IMR-90 (cell line): ENCODE measurements at regions not wholly inside any gene's neighbourhood (a gene's known extent, or its start where the extent isn't known, plus 50 kb on each side); places are given as distances from the start of the nearest gene placed in this dataset.
A peak's percentile ranks its signal among the peaks of the same experiment; 100 is the strongest.

Experiments used
- ATAC-seq: fragments of 200-7000 bp; cut with Tn5 transposase; 2 replicates; pipeline ENCODE4 v1.9.1; 2020; ENCODE audit warnings: low read depth, mild to moderate bottlenecking, moderate library complexity
- BruUV-seq: library from RNA; stranded (reverse); fragments of 400-500 nt; replicated peaks from 2 replicates; lab custom pipeline; 2021; lab: Mats Ljungman, UMichigan
- CTCF ChIA-PET: fragments of 300-600 bp; formaldehyde crosslinking; extraction: SDS; loops from one replicate; lab custom pipeline; 2021; ENCODE audit warnings: antibody characterized with exemption; lab: Yijun Ruan, JAX
- POLR2A ChIA-PET: fragments of 300-600 bp; sonication (Branson Sonifier 250); formaldehyde crosslinking; loops from one replicate; lab custom pipeline; 2022; ENCODE audit warnings: antibody characterized with exemption; ENCODE audit not compliant: unreplicated experiment; lab: Charles Lee
- DNase-seq: peaks from one replicate; pipeline ENCODE4 v3.0.0; 2013
- H2AFZ ChIP-seq: replicated peaks from 2 replicates; pipeline ENCODE3; 2013; ENCODE audit warnings: low read length, mild to moderate bottlenecking; ENCODE audit not compliant: poor library complexity
- H2AK5ac ChIP-seq: 2 replicates; pipeline ENCODE4 v1.6.1; 2013; ENCODE audit warnings: low read depth, low read length, inconsistent platforms
- H2AK9ac ChIP-seq: replicated peaks from 2 replicates; pipeline ENCODE3; 2013; ENCODE audit warnings: mild to moderate bottlenecking, low read depth, low read length, moderate library complexity; ENCODE audit not compliant: poor library complexity
- H2BK120ac ChIP-seq: 2 replicates; pipeline ENCODE4 v1.6.1; 2013; ENCODE audit warnings: low read depth, low read length, inconsistent platforms
- H2BK15ac ChIP-seq: 3 replicates; pipeline ENCODE4 v1.6.1; 2013; ENCODE audit warnings: low read depth, low read length, inconsistent platforms
- H2BK20ac ChIP-seq: 2 replicates; pipeline ENCODE4 v1.6.1; 2013; ENCODE audit warnings: low read depth, mild to moderate bottlenecking, inconsistent platforms, low read length, moderate library complexity
- H2BK5ac ChIP-seq: 2 replicates; pipeline ENCODE4 v1.6.1; 2013; ENCODE audit warnings: mild to moderate bottlenecking, low read depth, low read length, inconsistent platforms; ENCODE audit not compliant: poor library complexity, severe bottlenecking
- H3K14ac ChIP-seq: replicated peaks from 2 replicates; pipeline ENCODE4 v1.6.1; 2013; ENCODE audit warnings: low read depth, low read length, inconsistent platforms
- H3K18ac ChIP-seq: 2 replicates; pipeline ENCODE4 v1.6.1; 2013; ENCODE audit warnings: low read depth, low read length, control low read depth
- H3K23ac ChIP-seq: 2 replicates; pipeline ENCODE4 v1.6.1; 2013; ENCODE audit warnings: low read depth, low read length, inconsistent platforms
- H3K27ac ChIP-seq: 2 replicates; pipeline ENCODE4 v1.5.1; 2013; ENCODE audit warnings: mild to moderate bottlenecking, control low read depth, low read length; ENCODE audit not compliant: insufficient read depth
- H3K27me3 ChIP-seq: 2 replicates; pipeline ENCODE4 v1.6.1; 2013; ENCODE audit warnings: low read length; ENCODE audit not compliant: control insufficient read depth, insufficient read depth
- H3K36me3 ChIP-seq: 2 replicates; pipeline ENCODE4 v1.6.1; 2013; ENCODE audit warnings: low read length, mixed read lengths; ENCODE audit not compliant: control insufficient read depth, insufficient read depth
- H3K4ac ChIP-seq: 2 replicates; pipeline ENCODE4 v1.6.1; 2013; ENCODE audit warnings: low read depth, low read length, inconsistent platforms
- H3K4me1 ChIP-seq: 2 replicates; pipeline ENCODE4 v1.6.1; 2013; ENCODE audit warnings: low read length, mixed read lengths; ENCODE audit not compliant: control insufficient read depth, insufficient read depth
- H3K4me2 ChIP-seq: 2 replicates; pipeline ENCODE4 v1.6.1; 2013; ENCODE audit warnings: low read depth, mild to moderate bottlenecking, control low read depth, low read length, moderate library complexity
- H3K4me3 ChIP-seq: 2 replicates; pipeline ENCODE4 v1.5.1; 2013; ENCODE audit warnings: low read depth, mild to moderate bottlenecking, control low read depth, low read length, moderate library complexity; ENCODE audit not compliant: insufficient read depth
- H3K56ac ChIP-seq: 2 replicates; pipeline ENCODE4 v1.6.1; 2013; ENCODE audit warnings: low read length, inconsistent platforms; ENCODE audit not compliant: insufficient read depth; ENCODE audit errors: extremely low read depth
- H3K79me1 ChIP-seq, 2 experiments: 2 replicates each; pipeline ENCODE4 v1.6.1; 2013; ENCODE audit warnings: low read length in 2 of 2, inconsistent platforms in 1 of 2, low read depth in 1 of 2
- H3K9ac ChIP-seq: 2 replicates; pipeline ENCODE4 v1.6.1; 2013; ENCODE audit warnings: low read depth, low read length, control low read depth
- H3K9me1 ChIP-seq: 2 replicates; pipeline ENCODE4 v1.6.1; 2013; ENCODE audit warnings: low read length, inconsistent platforms; ENCODE audit not compliant: insufficient read depth
- H3K9me3 ChIP-seq: 2 replicates; pipeline ENCODE4 v1.6.1; 2013; ENCODE audit warnings: low read length; ENCODE audit not compliant: control insufficient read depth, insufficient read depth
- H4K20me1 ChIP-seq: 2 replicates; pipeline ENCODE4 v1.6.1; 2013; ENCODE audit warnings: low read length, inconsistent platforms; ENCODE audit not compliant: insufficient read depth
- H4K5ac ChIP-seq: 2 replicates; pipeline ENCODE4 v1.6.1; 2013; ENCODE audit warnings: mild to moderate bottlenecking, low read depth, low read length, control low read depth
- H4K8ac ChIP-seq, 2 experiments: 2 replicates each; pipeline ENCODE4 v1.6.1; 2013; ENCODE audit warnings: low read depth in 2 of 2, low read length in 2 of 2, control low read depth in 1 of 2, inconsistent platforms in 1 of 2
- H4K91ac ChIP-seq: 2 replicates; pipeline ENCODE4 v1.6.1; 2013; ENCODE audit warnings: low read depth, low read length, inconsistent platforms; ENCODE audit not compliant: insufficient read depth
- FOS ChIP-seq: fragments of 150-350 bp; IDR thresholded peaks from 2 replicates; pipeline ENCODE4 v1.6.1; 2016; ENCODE audit warnings: low read depth, low read length
- NFE2L2 ChIP-seq: fragments of 150-350 bp; IDR thresholded peaks from 2 replicates; pipeline ENCODE4 v1.6.1; 2016; ENCODE audit warnings: low read depth, mild to moderate bottlenecking, low read length
- RFX5 ChIP-seq: IDR thresholded peaks from 2 replicates; pipeline ENCODE4 v1.8.0; 2012; ENCODE audit warnings: low read depth, mild to moderate bottlenecking, low read length, moderate library complexity
- WGBS, 2 experiments: methylation state at CpG; one replicate each; pipeline versions ENCODE4 v1.1.5 to v1.1.7; 2013; ENCODE audit warnings: missing lambda C conversion rate in 2 of 2; ENCODE audit not compliant: insufficient read length in 1 of 2; ENCODE audit errors: extremely low coverage in 2 of 2; 5-methylcytosine and 5-hydroxymethylcytosine counted together
- dilution Hi-C: fragments of 300-500 bp; cut with HindIII; formaldehyde crosslinking; loops from one replicate; pipeline ENCODE4 v1.14.3; 2018; ENCODE audit warnings: low sequenced_read_pairs; ENCODE audit not compliant: unreplicated experiment
- in situ Hi-C: fragments of 300-500 bp; cut with MboI; formaldehyde crosslinking; loops from 3 replicates; pipeline ENCODE4 v1.14.3; 2019; ENCODE audit warnings: low sequenced_read_pairs, inconsistent platforms, mixed read lengths
- intact Hi-C: fragments of 100-400 bp; cut with micrococcal nuclease; formaldehyde crosslinking; loops from 2 replicates; pipeline ENCODE4 v1.10.0; 2022

- TF ChIP-seq NFE2L2: peak; percentile 62; the same call in 1 of the 2 replicates
- TF ChIP-seq FOS: 0 out of 2 replicates have a peak, but pooled peaks have one; percentile 32
- no peak for TF ChIP-seq RFX5
- dilution Hi-C loops (no loop called here), intact Hi-C loops (loop anchor here (2.0 kb wide), 1 partner anchor 36 kb away; no protein-coding TSS in a partner anchor), in situ Hi-C loops (no loop called here)
- BruUV-seq: no TSS peak
- Histone ChIP-seq H3K14ac (no peak overlapping the region), H4K91ac (no peak overlapping the region), H3K4me3 (no peak overlapping the region), H3K4ac (no peak overlapping the region; the same call in 1 of the 2 replicates), H2AFZ (no peak overlapping the region), H3K4me2 (no peak overlapping the region), H4K8ac (no peak overlapping the region; a peak in 1 of 4 replicates), H2AK9ac (no peak overlapping the region), H2AK5ac (no peak overlapping the region), H2BK120ac (no peak overlapping the region), H3K4me1 (peaks cover 14% of the 10 kb centered on the region), H3K27ac (no peak overlapping the region), H3K23ac (no peak overlapping the region), H2BK15ac (no peak overlapping the region), H3K9me3 (no peaks in the 10 kb centered on the region), H3K9ac (no peak overlapping the region), H3K79me1 (no peaks in the 10 kb centered on the region), H2BK20ac (no peak overlapping the region), H2BK5ac (peak overlapping the region; percentile 91), H4K20me1 (no peaks in the 10 kb centered on the region), H3K56ac (no peak overlapping the region), H3K18ac (no peak overlapping the region; the same call in 1 of the 2 replicates), H4K5ac (no peak overlapping the region; the same call in 1 of the 2 replicates), H3K27me3 (no peaks in the 10 kb centered on the region), H3K36me3 (no peaks in the 10 kb centered on the region), H3K9me1 (peaks cover 2% of the 10 kb centered on the region; the same call in 1 of the 2 replicates)
- DNase-seq: peak; percentile 87
- peak; percentile 66 for ATAC-seq
- ChIA-PET POLR2A (interaction anchor here (0.6 kb wide), 2 partner anchors 271 to 304 kb away, joined by 3 to 6 read pairs; no protein-coding TSS in a partner anchor), CTCF (interaction anchor here (0.7 to 1.0 kb wide), 2 partner anchors 16 to 29 kb away, joined by 3 to 4 read pairs; no protein-coding TSS in a partner anchor)
- no CpG with 5 or more reads among the region's 2 CpGs for WGBS, 2 experiments
These were observed 512.7 kb upstream of the PAPPA start for GRCh38 chr9:115640887-115641286.
